ENCODE measurements at regions not wholly inside any gene's neighbourhood (a gene's known extent, or its start where the extent isn't known, plus 50 kb on each side); places are given as distances from the start of the nearest gene placed in this dataset.

GRCh38 chr13:72562686-72563085 lies 164.7 kb downstream of the MZT1 start:
- TF ChIP-seq, protein P1, sequence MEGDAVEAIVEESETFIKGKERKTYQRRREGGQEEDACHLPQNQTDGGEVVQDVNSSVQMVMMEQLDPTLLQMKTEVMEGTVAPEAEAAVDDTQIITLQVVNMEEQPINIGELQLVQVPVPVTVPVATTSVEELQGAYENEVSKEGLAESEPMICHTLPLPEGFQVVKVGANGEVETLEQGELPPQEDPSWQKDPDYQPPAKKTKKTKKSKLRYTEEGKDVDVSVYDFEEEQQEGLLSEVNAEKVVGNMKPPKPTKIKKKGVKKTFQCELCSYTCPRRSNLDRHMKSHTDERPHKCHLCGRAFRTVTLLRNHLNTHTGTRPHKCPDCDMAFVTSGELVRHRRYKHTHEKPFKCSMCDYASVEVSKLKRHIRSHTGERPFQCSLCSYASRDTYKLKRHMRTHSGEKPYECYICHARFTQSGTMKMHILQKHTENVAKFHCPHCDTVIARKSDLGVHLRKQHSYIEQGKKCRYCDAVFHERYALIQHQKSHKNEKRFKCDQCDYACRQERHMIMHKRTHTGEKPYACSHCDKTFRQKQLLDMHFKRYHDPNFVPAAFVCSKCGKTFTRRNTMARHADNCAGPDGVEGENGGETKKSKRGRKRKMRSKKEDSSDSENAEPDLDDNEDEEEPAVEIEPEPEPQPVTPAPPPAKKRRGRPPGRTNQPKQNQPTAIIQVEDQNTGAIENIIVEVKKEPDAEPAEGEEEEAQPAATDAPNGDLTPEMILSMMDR (conservative IDR thresholded peaks at IDR 0.05; ENCODE audit: low read depth, low read length): no peak
- no peak for TF ChIP-seq EZH2 (IDR thresholded peaks at IDR 0.05; ENCODE audit: low read length, unreplicated experiment)
